Mucosa of descending colon (tissue), 3 donors: ENCODE measurements at regions not wholly inside any gene's neighbourhood (a gene's known extent, or its start where the extent isn't known, plus 50 kb on each side); places are given as distances from the start of the nearest gene placed in this dataset.
"Not testable (repeated sequence)": the region's sequence is repeated elsewhere in the genome, so short reads cannot be mapped to it uniquely, and the experiment has no call there.

ENCODE experiments used
- ATAC-seq: fragments of 200-7000 bp; cut with Tn5 transposase; one replicate; pipeline ENCODE4 v1.9.1; 2020; ENCODE audit warnings: mild to moderate bottlenecking, moderate library complexity
- DNase-seq, 3 donors: peaks; one replicate each; pipeline ENCODE4 v3.0.0-alpha.2; 2020
- H3K36me3 ChIP-seq: fragments of 200-600 bp; one replicate; pipeline ENCODE4 v1.8.0; 2021; ENCODE audit warnings: low read depth, mild to moderate bottlenecking
- H3K4me1 ChIP-seq: fragments of 200-600 bp; one replicate; pipeline ENCODE4 v1.8.0; 2021; ENCODE audit warnings: low read depth, mild to moderate bottlenecking
- H3K4me3 ChIP-seq: fragments of 200-600 bp; one replicate; pipeline ENCODE4 v1.8.0; 2021; ENCODE audit warnings: mild to moderate bottlenecking
- H3K9me3 ChIP-seq: fragments of 200-600 bp; one replicate; pipeline ENCODE4 v1.8.0; 2021; ENCODE audit warnings: mild to moderate bottlenecking
- intact Hi-C, 2 donors: fragments of 100-400 bp; cut with DNase I in 1 of 2; cut with micrococcal nuclease in 1 of 2; formaldehyde crosslinking; loops; one replicate each; pipeline versions ENCODE4 v1.11.0 to v1.11.1; 2022; cut with DNase I, micrococcal nuclease
- TF ChIP-seq, protein P1 (sequence below): fragments of 200-600 bp; IDR thresholded peaks from one replicate; pipeline ENCODE4 v1.8.0; 2022; ENCODE audit warnings: antibody characterized with exemption, mild to moderate bottlenecking
- donor health status: DM: no; HTN: no; CAD: no; lungs with moderate emphysema.
- donor health status: DM: no; HTN: no; CAD: no.
- donor health status: DM: no; HTN: yes; CAD: no.

DNA sequence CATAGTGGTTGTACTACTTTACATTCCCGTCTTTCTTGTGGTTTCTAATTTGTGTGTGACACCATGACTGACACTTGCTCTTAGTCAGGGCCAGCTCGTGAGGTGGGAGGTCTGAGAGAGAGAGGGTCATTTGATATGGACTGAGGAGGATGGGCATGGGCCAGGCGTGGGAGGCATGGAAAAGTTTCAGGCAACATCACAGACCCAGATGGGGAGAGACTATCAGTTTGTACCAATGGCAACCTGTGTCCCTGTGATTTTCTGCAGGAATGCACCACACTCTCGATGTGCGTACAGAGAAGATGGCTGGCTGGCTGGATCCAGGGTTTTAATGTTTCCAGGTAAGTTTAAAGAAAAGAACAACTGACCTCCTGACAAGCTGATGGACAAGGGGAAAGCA lies 273.6 kb downstream of the CYRIA start:
- H3K36me3 ChIP-seq = no peaks in the 10 kb centered on the region
- TF ChIP-seq, protein P1, sequence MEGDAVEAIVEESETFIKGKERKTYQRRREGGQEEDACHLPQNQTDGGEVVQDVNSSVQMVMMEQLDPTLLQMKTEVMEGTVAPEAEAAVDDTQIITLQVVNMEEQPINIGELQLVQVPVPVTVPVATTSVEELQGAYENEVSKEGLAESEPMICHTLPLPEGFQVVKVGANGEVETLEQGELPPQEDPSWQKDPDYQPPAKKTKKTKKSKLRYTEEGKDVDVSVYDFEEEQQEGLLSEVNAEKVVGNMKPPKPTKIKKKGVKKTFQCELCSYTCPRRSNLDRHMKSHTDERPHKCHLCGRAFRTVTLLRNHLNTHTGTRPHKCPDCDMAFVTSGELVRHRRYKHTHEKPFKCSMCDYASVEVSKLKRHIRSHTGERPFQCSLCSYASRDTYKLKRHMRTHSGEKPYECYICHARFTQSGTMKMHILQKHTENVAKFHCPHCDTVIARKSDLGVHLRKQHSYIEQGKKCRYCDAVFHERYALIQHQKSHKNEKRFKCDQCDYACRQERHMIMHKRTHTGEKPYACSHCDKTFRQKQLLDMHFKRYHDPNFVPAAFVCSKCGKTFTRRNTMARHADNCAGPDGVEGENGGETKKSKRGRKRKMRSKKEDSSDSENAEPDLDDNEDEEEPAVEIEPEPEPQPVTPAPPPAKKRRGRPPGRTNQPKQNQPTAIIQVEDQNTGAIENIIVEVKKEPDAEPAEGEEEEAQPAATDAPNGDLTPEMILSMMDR = no peak
- H3K9me3 ChIP-seq = no peaks in the 10 kb centered on the region
- no peaks in the 10 kb centered on the region for H3K4me1 ChIP-seq
- H3K4me3 ChIP-seq = no peak overlapping the region
- intact Hi-C loops = no loop called here
- no peak for DNase-seq
- ATAC-seq = no peak

DNA sequence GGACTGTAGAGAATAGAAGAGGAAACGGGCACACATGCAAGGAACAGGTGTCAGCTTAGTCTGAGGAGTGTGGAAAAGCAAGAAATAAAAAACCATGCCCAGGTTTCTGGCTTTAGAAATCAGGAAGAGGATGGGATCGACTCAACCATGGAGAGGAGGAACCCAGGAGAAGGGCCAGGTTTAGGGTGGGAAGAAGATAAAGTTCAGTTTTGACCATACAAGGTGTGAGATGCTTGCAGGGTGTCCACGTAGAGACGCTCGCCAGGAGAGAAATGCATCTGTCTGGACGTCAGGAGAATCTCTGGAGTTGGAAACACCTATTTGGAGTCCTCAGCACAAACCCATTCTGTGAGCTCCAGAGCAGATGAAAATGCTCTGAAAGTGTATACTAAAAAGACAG lies 275.1 kb downstream of the CYRIA start:
- DNase-seq (no peak), ATAC-seq (no peak)
- Histone ChIP-seq H3K36me3 (no peaks in the 10 kb centered on the region), H3K4me3 (no peak overlapping the region), H3K4me1 (no peaks in the 10 kb centered on the region), H3K9me3 (no peaks in the 10 kb centered on the region)
- TF ChIP-seq, protein P1 = no peak
- intact Hi-C loops = no loop called here

DNA sequence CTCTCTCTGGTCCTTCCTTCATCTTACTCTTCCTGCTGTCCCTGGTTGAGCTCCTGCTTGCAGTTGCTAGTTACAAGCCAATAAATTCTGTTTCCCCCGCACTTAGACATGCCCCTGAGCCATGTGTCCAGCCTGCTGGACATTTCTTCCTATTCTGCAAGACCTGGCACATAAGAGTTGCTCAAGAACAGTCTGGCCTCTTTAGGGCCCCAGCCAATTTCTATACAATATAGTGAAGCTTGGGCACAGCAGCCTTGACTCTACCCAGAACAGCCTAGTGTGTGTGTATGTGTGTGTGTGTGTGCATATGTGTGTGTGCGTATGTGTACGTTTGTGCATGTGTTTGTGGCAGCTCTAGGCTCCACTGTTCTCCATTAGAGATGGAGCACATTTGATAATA lies 276.0 kb downstream of the CYRIA start:
- DNase-seq (no peak), ATAC-seq (no peak)
- intact Hi-C loops = no loop called here
- no peaks in the 10 kb centered on the region for H3K4me1 ChIP-seq
- TF ChIP-seq, protein P1 = no peak
- no peaks in the 10 kb centered on the region for H3K36me3 ChIP-seq
- no peak overlapping the region for H3K4me3 ChIP-seq
- H3K9me3 ChIP-seq = no peaks in the 10 kb centered on the region

DNA sequence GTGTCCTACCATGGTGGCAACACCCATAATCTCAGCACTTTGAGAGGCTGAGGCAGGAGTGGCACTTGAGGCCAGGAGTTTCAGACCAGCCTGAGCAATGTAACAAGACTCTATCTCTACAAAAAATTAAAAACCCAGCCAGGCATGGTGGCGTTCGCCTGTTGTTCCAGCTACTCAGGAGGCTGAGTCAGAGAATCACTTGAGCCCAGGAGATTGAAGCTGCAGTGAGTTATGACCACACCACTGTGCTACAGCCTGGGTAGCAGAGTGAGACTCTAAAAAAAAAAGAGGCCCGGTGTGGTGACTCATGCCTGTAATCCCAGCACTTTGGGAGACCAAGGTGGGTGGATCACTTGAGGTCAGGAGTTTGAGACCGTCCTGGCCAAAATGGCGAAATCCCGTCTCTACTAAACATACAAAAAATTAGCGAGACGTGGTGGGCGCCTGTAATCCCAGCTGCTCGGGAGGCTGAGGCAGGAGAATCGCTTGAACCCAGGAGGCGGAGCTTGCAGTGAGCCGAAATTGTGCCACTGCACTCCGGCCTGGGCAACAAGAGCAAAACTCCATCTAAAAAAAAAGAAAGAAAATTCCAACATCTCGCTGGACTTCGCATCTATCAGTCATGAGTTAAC lies 277.3 kb downstream of the CYRIA start:
- DNase-seq, intact Hi-C loops, ATAC-seq, H3K36me3 ChIP-seq, H3K4me1 ChIP-seq, H3K4me3 ChIP-seq, H3K9me3 ChIP-seq: not testable (repeated sequence)

DNA sequence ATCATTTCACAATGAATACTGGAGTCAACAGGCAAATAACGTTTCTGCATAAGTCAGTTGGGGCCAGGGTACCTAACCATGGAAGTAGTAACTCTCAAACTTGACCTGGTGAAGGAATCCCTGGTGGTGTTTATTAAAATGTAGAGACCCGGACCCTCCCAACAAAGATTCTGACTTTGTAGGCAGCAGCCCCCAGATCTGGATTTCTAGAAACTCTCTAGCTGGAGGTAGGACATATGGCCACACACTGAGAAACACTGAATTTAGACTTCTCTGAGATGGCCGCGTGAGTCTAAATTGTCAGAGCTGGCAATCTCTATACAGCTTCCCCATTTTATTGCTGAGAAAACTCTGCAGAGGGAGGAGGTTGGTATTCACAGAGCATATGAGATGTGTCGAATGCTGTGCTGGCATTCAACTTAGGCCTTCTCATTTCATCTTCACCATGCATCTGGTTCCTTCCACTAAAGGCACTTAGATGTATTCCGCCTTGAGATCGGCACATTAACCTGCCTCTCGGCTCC lies 278.1 kb downstream of the CYRIA start:
- TF ChIP-seq, protein P1 = no peak
- H3K4me1 ChIP-seq = no peaks in the 10 kb centered on the region
- no peaks in the 10 kb centered on the region for H3K9me3 ChIP-seq
- no peak overlapping the region for H3K4me3 ChIP-seq
- H3K36me3 ChIP-seq = no peaks in the 10 kb centered on the region
- no peak for ATAC-seq
- intact Hi-C loops = no loop called here
- no peak for DNase-seq

DNA sequence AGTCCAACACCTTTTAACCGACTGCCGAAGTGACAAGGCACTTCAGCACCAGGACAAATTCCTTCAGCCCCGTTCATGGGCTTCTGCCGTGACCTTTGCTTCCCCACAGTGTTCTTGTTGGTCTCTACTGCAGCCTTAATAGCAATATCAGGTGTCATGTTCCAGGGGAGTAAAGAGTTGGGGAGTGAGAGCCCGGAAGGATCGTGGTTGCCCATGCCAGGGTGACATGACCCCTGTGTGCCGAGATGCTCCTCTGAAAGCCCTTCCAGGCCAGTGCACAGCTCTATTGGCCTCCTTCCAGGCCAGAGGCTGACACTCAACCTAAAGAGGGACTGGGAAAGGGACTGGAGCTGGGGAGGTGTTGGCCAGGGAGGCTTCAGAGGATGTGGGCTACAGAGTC lies 279.2 kb downstream of the CYRIA start:
- ATAC-seq (no peak), DNase-seq (no peak)
- Histone ChIP-seq H3K36me3 (no peaks in the 10 kb centered on the region), H3K4me1 (no peaks in the 10 kb centered on the region), H3K9me3 (no peaks in the 10 kb centered on the region), H3K4me3 (no peak overlapping the region)
- TF ChIP-seq, protein P1 = no peak
- intact Hi-C loops = no loop called here
